CD14-positive monocyte (primary cell): ENCODE measurements at regions not wholly inside any gene's neighbourhood (a gene's known extent, or its start where the extent isn't known, plus 50 kb on each side); places are given as distances from the start of the nearest gene placed in this dataset.
A peak's percentile ranks its signal among the peaks of the same experiment; 100 is the strongest.

Experiments used
- DNase-seq, 3 donors: peaks; one replicate each; pipeline ENCODE4 v3.0.0-alpha.2; 2011 to 2022
- H2AFZ ChIP-seq: 2 replicates; pipeline ENCODE4 v1.6.0; 2012; ENCODE audit warnings: mild to moderate bottlenecking, low read depth, low read length, inconsistent platforms; ENCODE audit not compliant: insufficient read depth, poor library complexity, severe bottlenecking
- H3K27ac ChIP-seq, 2 donors: 1 replicate in 1 of 2; 2 replicates in 1 of 2; pipeline ENCODE4 v1.5.1; 2012 to 2013; ENCODE audit warnings: low read length in 2 of 2, control low read depth in 1 of 2, inconsistent platforms in 1 of 2, low read depth in 1 of 2, mild to moderate bottlenecking in 1 of 2
- H3K27me3 ChIP-seq, 2 donors: one replicate each; pipeline versions ENCODE4 v1.6.0 to v1.6.1; 2011 to 2013; ENCODE audit warnings: low read length in 2 of 2; ENCODE audit not compliant: control insufficient read depth in 2 of 2, insufficient read depth in 2 of 2
- H3K36me3 ChIP-seq, 2 donors: replicated peaks in 1 of 2; 1 replicate in 1 of 2; 2 replicates in 1 of 2; pipeline versions ENCODE4 v1.5.1 to v1.6.1; 2012 to 2013; ENCODE audit warnings: low read length in 2 of 2, control low read depth in 1 of 2, inconsistent platforms in 1 of 2, mild to moderate bottlenecking in 1 of 2; ENCODE audit not compliant: insufficient read depth in 2 of 2, control insufficient read depth in 1 of 2
- H3K4me1 ChIP-seq, 2 donors: 1 replicate in 1 of 2; 2 replicates in 1 of 2; pipeline versions ENCODE4 v1.5.1 to v1.6.1; 2012 to 2013; ENCODE audit warnings: low read length in 2 of 2, control low read depth in 1 of 2, inconsistent platforms in 1 of 2, mild to moderate bottlenecking in 1 of 2, moderate library complexity in 1 of 2; ENCODE audit not compliant: insufficient read depth in 2 of 2, control insufficient read depth in 1 of 2
- H3K4me2 ChIP-seq: replicated peaks from 2 replicates; pipeline ENCODE3; 2012; ENCODE audit warnings: low read length, moderate library complexity, mild to moderate bottlenecking; ENCODE audit not compliant: poor library complexity, severe bottlenecking; ENCODE audit errors: extremely low read depth
- H3K4me3 ChIP-seq, 3 experiments: fragments of 200-600 bp in 1 of 3; sonication (generic) in 1 of 3; replicated peaks in 1 of 3; 1 replicate in 2 of 3; 2 replicates in 1 of 3; pipeline ENCODE4 v1.5.1; 2011 to 2013; ENCODE audit warnings: low read length in 3 of 3, mild to moderate bottlenecking in 3 of 3, control low read depth in 2 of 3, low read depth in 2 of 3, inconsistent platforms in 1 of 3, moderate library complexity in 1 of 3
- H3K79me2 ChIP-seq: 2 replicates; pipeline ENCODE4 v1.6.0; 2012; ENCODE audit warnings: mild to moderate bottlenecking, control low read depth, inconsistent platforms, low read length, moderate library complexity; ENCODE audit not compliant: insufficient read depth
- H3K9ac ChIP-seq: 2 replicates; pipeline ENCODE4 v1.6.0; 2017; ENCODE audit warnings: low read length, mild to moderate bottlenecking; ENCODE audit not compliant: insufficient read depth, poor library complexity, severe bottlenecking
- H3K9me3 ChIP-seq, 2 donors: replicated peaks in 1 of 2; 1 replicate in 1 of 2; 2 replicates in 1 of 2; pipeline versions ENCODE4 v1.5.1 to v1.6.1; 2012 to 2013; ENCODE audit warnings: low read length in 2 of 2, control low read depth in 1 of 2; ENCODE audit not compliant: control insufficient read depth in 1 of 2, insufficient read depth in 1 of 2
- H4K20me1 ChIP-seq: 2 replicates; pipeline ENCODE4 v1.6.0; 2012; ENCODE audit warnings: mild to moderate bottlenecking, low read length, control low read depth, moderate library complexity; ENCODE audit not compliant: insufficient read depth
- H3K27ac Mint-ChIP-seq, 7 donors: one replicate each; pipeline ENCODE4 v1.8.0; 2020; ENCODE audit warnings: mild to moderate bottlenecking in 7 of 7, mixed read lengths in 7 of 7, moderate library complexity in 6 of 7, inconsistent platforms in 2 of 7
- H3K27me3 Mint-ChIP-seq, 3 donors: one replicate each; pipeline ENCODE4 v1.8.0; 2021 to 2022; ENCODE audit warnings: low read depth in 3 of 3, mild to moderate bottlenecking in 3 of 3, mixed read lengths in 3 of 3, moderate library complexity in 3 of 3, inconsistent platforms in 1 of 3
- H3K36me3 Mint-ChIP-seq, 2 donors: one replicate each; pipeline ENCODE4 v1.8.0; 2020; ENCODE audit warnings: mixed read lengths in 2 of 2, inconsistent platforms in 1 of 2, mild to moderate bottlenecking in 1 of 2
- H3K4me1 Mint-ChIP-seq: one replicate; pipeline ENCODE4 v1.8.0; 2020; ENCODE audit warnings: mild to moderate bottlenecking, mixed read lengths
- H3K4me3 Mint-ChIP-seq, 2 donors: one replicate each; pipeline ENCODE4 v1.8.0; 2020; ENCODE audit warnings: mild to moderate bottlenecking in 2 of 2, mixed read lengths in 2 of 2, moderate library complexity in 1 of 2
- H3K9me3 Mint-ChIP-seq, 7 donors: one replicate each; pipeline ENCODE4 v1.8.0; 2020 to 2022; ENCODE audit warnings: mixed read lengths in 7 of 7, mild to moderate bottlenecking in 6 of 7, moderate library complexity in 6 of 7, inconsistent platforms in 2 of 7
- WGBS: methylation state at CpG from one replicate; pipeline ENCODE4 v1.1.5; 2013; ENCODE audit warnings: missing lambda C conversion rate; ENCODE audit not compliant: insufficient coverage; 5-methylcytosine and 5-hydroxymethylcytosine counted together
- intact Hi-C, 2 donors: fragments of 100-400 bp; cut with micrococcal nuclease; formaldehyde crosslinking; loops; one replicate each; pipeline versions ENCODE4 v1.15.0 to v1.15.1; 2023
- TF ChIP-seq, protein P1 (sequence below): fragments of 200-600 bp; IDR thresholded peaks from one replicate; pipeline ENCODE4 v1.8.0; 2022; ENCODE audit warnings: antibody characterized with exemption, mild to moderate bottlenecking

DNA sequence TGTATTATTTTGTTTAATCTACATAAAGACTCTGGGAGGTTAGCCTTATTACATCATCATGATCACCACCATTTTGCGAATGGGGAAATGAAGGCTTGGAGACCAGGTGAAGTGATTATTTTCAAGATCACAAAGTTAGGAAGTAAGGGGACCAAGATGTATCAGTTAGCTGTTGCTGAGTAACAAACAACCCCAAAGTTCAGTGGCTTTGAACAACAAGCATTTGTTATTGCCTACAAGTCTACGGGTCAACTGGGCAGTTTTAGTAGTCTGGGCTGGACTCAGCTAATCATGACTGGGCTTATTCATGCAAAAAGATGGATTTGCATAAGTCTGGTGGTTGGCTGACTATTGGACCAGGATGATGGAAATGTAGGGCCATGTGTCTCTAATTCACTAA is 389.2 kb downstream of the MIAT start:
- 100% methylated on average over 1 of the region's 2 CpGs for WGBS
- H3K4me3 Mint-ChIP-seq = no peak overlapping the region
- Histone ChIP-seq H3K36me3 (no peaks in the 10 kb centered on the region), H4K20me1 (no peaks in the 10 kb centered on the region), H3K79me2 (no peaks in the 10 kb centered on the region), H2AFZ (no peak overlapping the region), H3K4me1 (no peaks in the 10 kb centered on the region), H3K27me3 (peaks cover 0 to 6% of the 10 kb centered on the region in 2 donors), H3K4me2 (no peak overlapping the region), H3K9me3 (peaks cover 0 to 4% of the 10 kb centered on the region in 2 donors), H3K27ac (no peak overlapping the region), H3K9ac (no peak overlapping the region), H3K4me3 (no peak overlapping the region)
- H3K9me3 Mint-ChIP-seq = peaks cover 0 to 2% (median 0%) of the 10 kb centered on the region in 7 donors
- intact Hi-C loops = no loop called here
- no peak for DNase-seq
- H3K27me3 Mint-ChIP-seq = peaks cover 4 to 16% (median 15%) of the 10 kb centered on the region in 3 donors
- TF ChIP-seq, protein P1, sequence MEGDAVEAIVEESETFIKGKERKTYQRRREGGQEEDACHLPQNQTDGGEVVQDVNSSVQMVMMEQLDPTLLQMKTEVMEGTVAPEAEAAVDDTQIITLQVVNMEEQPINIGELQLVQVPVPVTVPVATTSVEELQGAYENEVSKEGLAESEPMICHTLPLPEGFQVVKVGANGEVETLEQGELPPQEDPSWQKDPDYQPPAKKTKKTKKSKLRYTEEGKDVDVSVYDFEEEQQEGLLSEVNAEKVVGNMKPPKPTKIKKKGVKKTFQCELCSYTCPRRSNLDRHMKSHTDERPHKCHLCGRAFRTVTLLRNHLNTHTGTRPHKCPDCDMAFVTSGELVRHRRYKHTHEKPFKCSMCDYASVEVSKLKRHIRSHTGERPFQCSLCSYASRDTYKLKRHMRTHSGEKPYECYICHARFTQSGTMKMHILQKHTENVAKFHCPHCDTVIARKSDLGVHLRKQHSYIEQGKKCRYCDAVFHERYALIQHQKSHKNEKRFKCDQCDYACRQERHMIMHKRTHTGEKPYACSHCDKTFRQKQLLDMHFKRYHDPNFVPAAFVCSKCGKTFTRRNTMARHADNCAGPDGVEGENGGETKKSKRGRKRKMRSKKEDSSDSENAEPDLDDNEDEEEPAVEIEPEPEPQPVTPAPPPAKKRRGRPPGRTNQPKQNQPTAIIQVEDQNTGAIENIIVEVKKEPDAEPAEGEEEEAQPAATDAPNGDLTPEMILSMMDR = no peak
- no peaks in the 10 kb centered on the region for H3K4me1 Mint-ChIP-seq
- no peaks in the 10 kb centered on the region for H3K36me3 Mint-ChIP-seq
- no peak overlapping the region for H3K27ac Mint-ChIP-seq

DNA sequence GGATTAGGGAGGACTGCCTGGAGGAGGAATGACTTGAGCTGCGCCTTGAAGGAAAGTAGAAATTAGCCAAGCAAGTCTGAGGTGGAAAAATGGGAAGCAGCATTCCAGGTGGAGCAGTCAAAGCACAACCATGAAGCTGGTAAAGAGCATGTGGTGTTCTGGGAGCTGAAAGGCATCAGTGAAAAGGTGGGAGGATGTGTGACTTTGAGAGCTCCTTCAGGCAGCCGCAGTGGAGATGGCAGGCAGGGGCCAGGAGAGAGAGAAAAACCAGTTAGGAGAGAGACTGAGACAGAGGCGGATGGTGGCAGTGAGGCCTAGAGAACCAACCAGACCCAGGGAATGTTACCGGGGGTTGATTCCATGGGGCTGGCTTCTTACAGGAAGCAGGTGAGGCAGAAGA is 393.4 kb downstream of the MIAT start:
- no peaks in the 10 kb centered on the region for H3K36me3 ChIP-seq
- H4K20me1 ChIP-seq = no peaks in the 10 kb centered on the region
- no peak overlapping the region for H3K9ac ChIP-seq
- H3K27ac ChIP-seq = no peak overlapping the region
- no peaks in the 10 kb centered on the region for H3K4me1 ChIP-seq
- Mint-ChIP-seq H3K4me3 (no peak overlapping the region), H3K27me3 (peaks cover 3 to 8% (median 7%) of the 10 kb centered on the region in 3 donors), H3K9me3 (peaks cover 0 to 2% (median 0%) of the 10 kb centered on the region in 7 donors), H3K4me1 (no peaks in the 10 kb centered on the region), H3K36me3 (no peaks in the 10 kb centered on the region), H3K27ac (peak overlapping the region in 1 of 7 donors; percentile 34)
- DNase-seq = no peak
- no peak overlapping the region for H2AFZ ChIP-seq
- no peak overlapping the region for H3K4me3 ChIP-seq
- TF ChIP-seq, protein P1 = no peak
- no peak overlapping the region for H3K4me2 ChIP-seq
- peaks cover 0 to 2% of the 10 kb centered on the region in 2 donors for H3K27me3 ChIP-seq
- H3K9me3 ChIP-seq = peaks cover 0 to 4% of the 10 kb centered on the region in 2 donors
- intact Hi-C loops = no loop called here
- H3K79me2 ChIP-seq = no peaks in the 10 kb centered on the region
- 83% methylated on average over 4 of the region's 4 CpGs for WGBS
